ENCODE measurements at regions not wholly inside any gene's neighbourhood (a gene's known extent, or its start where the extent isn't known, plus 50 kb on each side); places are given as distances from the start of the nearest gene placed in this dataset.

GRCh38 chr5:29993286-29993685 lies 1200.2 kb upstream of the CDH6 start:
- no peak overlapping the region for H3K4me3 ChIP-seq (ENCODE audit: low read length)
- no peak for TF ChIP-seq ZNF274 (IDR thresholded peaks at IDR 0.05; ENCODE audit: low read depth, low read length)

- no peak for TF ChIP-seq ZNF274 (IDR thresholded peaks at IDR 0.05; ENCODE audit: low read depth, low read length)
These were observed 1201.2 kb upstream of the CDH6 start for GRCh38 chr5:29992248-29992647.

GRCh38 chr5:29990681-29991080 lies 1202.8 kb upstream of the CDH6 start:
- no peak for TF ChIP-seq ZNF274 (IDR thresholded peaks at IDR 0.05; ENCODE audit: low read depth, low read length)
- no peak overlapping the region for H3K4me3 ChIP-seq (ENCODE audit: low read length)

More at GRCh38 chr5:29992248-29992647, 1201.2 kb upstream of the CDH6 start:
- H3K4me3 ChIP-seq (ENCODE audit: low read length): no peak overlapping the region

- no peak for TF ChIP-seq ZNF274 (IDR thresholded peaks at IDR 0.05; ENCODE audit: low read depth, low read length)
These were observed 1209.3 kb upstream of the CDH6 start for GRCh38 chr5:29984156-29984540.

GRCh38 chr5:29983528-29984155 lies 1209.8 kb upstream of the CDH6 start:
- no peak overlapping the region for H3K4me3 ChIP-seq (ENCODE audit: low read length)
- no peak for TF ChIP-seq ZNF274 (IDR thresholded peaks at IDR 0.05; ENCODE audit: low read depth, low read length)

More at GRCh38 chr5:29984156-29984540, 1209.3 kb upstream of the CDH6 start:
- no peak overlapping the region for H3K4me3 ChIP-seq (ENCODE audit: low read length)

GRCh38 chr5:29982457-29982856 lies 1211.0 kb upstream of the CDH6 start:
- H3K4me3 ChIP-seq (ENCODE audit: low read length): no peak overlapping the region
- no peak for TF ChIP-seq ZNF274 (IDR thresholded peaks at IDR 0.05; ENCODE audit: low read depth, low read length)

GRCh38 chr5:29972597-29972996 lies 1220.9 kb upstream of the CDH6 start:
- no peak for TF ChIP-seq ZNF274 (IDR thresholded peaks at IDR 0.05; ENCODE audit: low read depth, low read length)
- no peak overlapping the region for H3K4me3 ChIP-seq (ENCODE audit: low read length)

- H3K4me3 ChIP-seq (ENCODE audit: low read length): no peak overlapping the region
These were observed 1229.5 kb upstream of the CDH6 start for GRCh38 chr5:29963956-29964355.

GRCh38 chr5:29960323-29960722 lies 1233.2 kb upstream of the CDH6 start:
- TF ChIP-seq ZNF274 (IDR thresholded peaks at IDR 0.05; ENCODE audit: low read depth, low read length): no peak
- H3K4me3 ChIP-seq (ENCODE audit: low read length): no peak overlapping the region

More at GRCh38 chr5:29963956-29964355, 1229.5 kb upstream of the CDH6 start:
- TF ChIP-seq ZNF274 (IDR thresholded peaks at IDR 0.05; ENCODE audit: low read depth, low read length): no peak

GRCh38 chr5:29950416-29951145 lies 1242.9 kb upstream of the CDH6 start:
- no peak overlapping the region for H3K4me3 ChIP-seq (ENCODE audit: low read length)
- no peak for TF ChIP-seq ZNF274 (IDR thresholded peaks at IDR 0.05; ENCODE audit: low read depth, low read length)

GRCh38 chr5:29949301-29949872 lies 1244.1 kb upstream of the CDH6 start:
- no peak overlapping the region for H3K4me3 ChIP-seq (ENCODE audit: low read length)
- TF ChIP-seq ZNF274 (IDR thresholded peaks at IDR 0.05; ENCODE audit: low read depth, low read length): no peak

GRCh38 chr5:29944327-29944726 lies 1249.2 kb upstream of the CDH6 start:
- no peak for TF ChIP-seq ZNF274 (IDR thresholded peaks at IDR 0.05; ENCODE audit: low read depth, low read length)
- no peak overlapping the region for H3K4me3 ChIP-seq (ENCODE audit: low read length)

GRCh38 chr5:29942089-29942488 lies 1251.4 kb upstream of the CDH6 start:
- no peak overlapping the region for H3K4me3 ChIP-seq (ENCODE audit: low read length)
- no peak for TF ChIP-seq ZNF274 (IDR thresholded peaks at IDR 0.05; ENCODE audit: low read depth, low read length)

- H3K4me3 ChIP-seq (ENCODE audit: low read length): no peak overlapping the region
- no peak for TF ChIP-seq ZNF274 (IDR thresholded peaks at IDR 0.05; ENCODE audit: low read depth, low read length)
These were observed 1253.5 kb upstream of the CDH6 start for GRCh38 chr5:29939988-29940387.

- H3K4me3 ChIP-seq (ENCODE audit: low read length): no peak overlapping the region
These were observed 1258.1 kb upstream of the CDH6 start for GRCh38 chr5:29935371-29935770.

More at GRCh38 chr5:29935371-29935770, 1258.1 kb upstream of the CDH6 start:
- no peak for TF ChIP-seq ZNF274 (IDR thresholded peaks at IDR 0.05; ENCODE audit: low read depth, low read length)
